ENCODE measurements at regions not wholly inside any gene's neighbourhood (a gene's known extent, or its start where the extent isn't known, plus 50 kb on each side); places are given as distances from the start of the nearest gene placed in this dataset.
"Not testable (repeated sequence)": the region's sequence is repeated elsewhere in the genome, so short reads cannot be mapped to it uniquely, and the experiment has no call there.

GRCh38 chr7:109632890-109633289 is 1063.2 kb downstream of the DNAJB9 start:
- not testable (repeated sequence) for TF ChIP-seq PPARA (CRISPR knock-in tag; IDR thresholded peaks at IDR 0.05; ENCODE audit: borderline replicate concordance); PATZ1 (CRISPR knock-in tag; IDR thresholded peaks at IDR 0.05; ENCODE audit: borderline replicate concordance); ARNTL (CRISPR knock-in tag; IDR thresholded peaks at IDR 0.05; ENCODE audit: borderline replicate concordance, low read depth); ZNF8 (CRISPR knock-in tag; IDR thresholded peaks at IDR 0.05); CSDC2 (CRISPR knock-in tag; IDR thresholded peaks at IDR 0.05); ESRRG (CRISPR knock-in tag; IDR thresholded peaks at IDR 0.05)

Data from SK-N-SH treated with all-trans-retinoic acid at 6 μM for 48 hours (cell line).